PC-9 (cell line): ENCODE measurements at regions not wholly inside any gene's neighbourhood (a gene's known extent, or its start where the extent isn't known, plus 50 kb on each side); places are given as distances from the start of the nearest gene placed in this dataset.

ENCODE experiments used
- BruUV-seq: library from RNA; stranded (reverse); fragments of 400-500 nt; replicated peaks from 2 replicates; lab custom pipeline; 2021; lab: Mats Ljungman, UMichigan
- CTCF ChIA-PET: fragments of 300-600 bp; sonication (Branson Sonifier 250); formaldehyde crosslinking; loops from one replicate; lab custom pipeline; 2022; ENCODE audit warnings: antibody characterized with exemption; lab: Charles Lee
- POLR2A ChIA-PET: fragments of 300-600 bp; sonication (Branson Sonifier 250); formaldehyde crosslinking; loops from one replicate; lab custom pipeline; 2022; ENCODE audit warnings: antibody characterized with exemption; ENCODE audit not compliant: unreplicated experiment; lab: Charles Lee
- DNase-seq, 2 experiments: peaks; one replicate each; pipeline versions ENCODE4 v3.0.0 to v3.0.0-alpha.2; 2015 to 2022; ENCODE audit warnings: mixed read lengths in 1 of 2
- H2AFZ ChIP-seq: fragments of 200-600 bp; sonication (generic); 2 replicates; pipeline ENCODE4 v1.8.1; 2017; ENCODE audit warnings: antibody characterized with exemption
- H3F3A ChIP-seq: fragments of 200-600 bp; sonication (generic); 2 replicates; pipeline ENCODE4 v1.8.1; 2017; ENCODE audit warnings: antibody characterized with exemption, mild to moderate bottlenecking, low read depth; ENCODE audit not compliant: insufficient read depth
- H3K27ac ChIP-seq: fragments of 200-600 bp; sonication (generic); 2 replicates; pipeline ENCODE4 v1.6.1; 2016; ENCODE audit warnings: mixed run types
- H3K27me3 ChIP-seq: fragments of 200-600 bp; sonication (generic); 2 replicates; pipeline ENCODE4 v1.6.1; 2016; ENCODE audit warnings: low read depth, mixed run types; ENCODE audit not compliant: insufficient read depth
- H3K36me3 ChIP-seq: fragments of 200-600 bp; sonication (generic); 2 replicates; pipeline ENCODE4 v1.6.1; 2016; ENCODE audit warnings: low read depth, mixed run types
- H3K4me1 ChIP-seq: fragments of 200-600 bp; sonication (generic); replicated peaks from 2 replicates; pipeline ENCODE4 v1.6.1; 2016; ENCODE audit warnings: mixed run types; ENCODE audit not compliant: insufficient read depth
- H3K4me2 ChIP-seq: fragments of 200-600 bp; sonication (generic); 2 replicates; pipeline ENCODE4 v1.6.1; 2017; ENCODE audit warnings: mixed run types
- H3K4me3 ChIP-seq: fragments of 200-600 bp; sonication (generic); 2 replicates; pipeline ENCODE4 v1.6.1; 2016; ENCODE audit warnings: mixed run types
- H3K79me2 ChIP-seq: fragments of 200-600 bp; sonication (generic); 2 replicates; pipeline ENCODE4 v1.6.1; 2017; ENCODE audit warnings: low read depth, mixed run types
- H3K9me2 ChIP-seq: fragments of 200-600 bp; sonication (generic); 2 replicates; pipeline ENCODE4 v1.8.1; 2017; ENCODE audit warnings: mild to moderate bottlenecking; ENCODE audit not compliant: insufficient read depth
- H3K9me3 ChIP-seq: fragments of 200-600 bp; sonication (generic); 2 replicates; pipeline ENCODE4 v1.8.1; 2016; ENCODE audit warnings: low read depth; ENCODE audit not compliant: insufficient read depth
- H4K20me1 ChIP-seq: fragments of 200-600 bp; sonication (generic); 2 replicates; pipeline ENCODE4 v1.8.1; 2017; ENCODE audit not compliant: insufficient read depth
- EZH2 ChIP-seq: fragments of 200-600 bp; sonication (generic); IDR thresholded peaks from 2 replicates; pipeline ENCODE4 v1.8.0; 2017; ENCODE audit warnings: antibody characterized with exemption, low read depth
- intact Hi-C: fragments of 100-400 bp; cut with micrococcal nuclease; formaldehyde crosslinking; loops from one replicate; pipeline ENCODE4 v1.10.0; 2022; ENCODE audit not compliant: unreplicated experiment
- TF ChIP-seq, protein P1 (sequence below): fragments of 200-600 bp; sonication (generic); conservative IDR thresholded peaks from 2 replicates; pipeline ENCODE4 v1.6.1; 2017; ENCODE audit warnings: mixed run types, antibody characterized with exemption, mild to moderate bottlenecking, moderate library complexity

DNA sequence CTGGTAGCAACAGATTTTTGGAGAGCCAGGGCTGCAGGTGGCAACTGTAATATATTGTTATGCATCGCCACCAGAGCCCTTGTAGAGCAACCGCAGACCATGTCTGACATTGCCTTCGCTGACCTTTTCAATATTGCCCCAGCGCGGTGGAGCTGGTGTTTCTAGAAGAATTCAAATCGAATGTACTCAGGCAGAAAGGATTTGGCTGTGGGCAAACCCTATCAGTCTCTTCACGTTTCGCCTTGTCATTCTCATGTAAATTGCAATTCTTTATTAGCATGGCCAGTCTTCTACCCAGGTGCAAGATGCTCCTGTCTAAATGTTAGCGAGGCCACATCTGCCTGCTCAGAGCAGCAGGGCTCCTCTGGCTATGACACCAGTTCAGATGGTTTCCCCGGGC, 490.2 kb upstream of the AUTS2 start:
- BruUV-seq, result no TSS peak
- ChIA-PET POLR2A (no interaction called here), CTCF (no interaction called here)
- H4K20me1 ChIP-seq, result no peaks in the 10 kb centered on the region
- H3K9me2 ChIP-seq, result no peaks in the 10 kb centered on the region
- no peaks in the 10 kb centered on the region for H3K36me3 ChIP-seq
- DNase-seq, result no peak
- no peak overlapping the region for H2AFZ ChIP-seq
- TF ChIP-seq EZH2, result no peak
- TF ChIP-seq, protein P1, sequence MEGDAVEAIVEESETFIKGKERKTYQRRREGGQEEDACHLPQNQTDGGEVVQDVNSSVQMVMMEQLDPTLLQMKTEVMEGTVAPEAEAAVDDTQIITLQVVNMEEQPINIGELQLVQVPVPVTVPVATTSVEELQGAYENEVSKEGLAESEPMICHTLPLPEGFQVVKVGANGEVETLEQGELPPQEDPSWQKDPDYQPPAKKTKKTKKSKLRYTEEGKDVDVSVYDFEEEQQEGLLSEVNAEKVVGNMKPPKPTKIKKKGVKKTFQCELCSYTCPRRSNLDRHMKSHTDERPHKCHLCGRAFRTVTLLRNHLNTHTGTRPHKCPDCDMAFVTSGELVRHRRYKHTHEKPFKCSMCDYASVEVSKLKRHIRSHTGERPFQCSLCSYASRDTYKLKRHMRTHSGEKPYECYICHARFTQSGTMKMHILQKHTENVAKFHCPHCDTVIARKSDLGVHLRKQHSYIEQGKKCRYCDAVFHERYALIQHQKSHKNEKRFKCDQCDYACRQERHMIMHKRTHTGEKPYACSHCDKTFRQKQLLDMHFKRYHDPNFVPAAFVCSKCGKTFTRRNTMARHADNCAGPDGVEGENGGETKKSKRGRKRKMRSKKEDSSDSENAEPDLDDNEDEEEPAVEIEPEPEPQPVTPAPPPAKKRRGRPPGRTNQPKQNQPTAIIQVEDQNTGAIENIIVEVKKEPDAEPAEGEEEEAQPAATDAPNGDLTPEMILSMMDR, result no peak
- peaks cover 4% of the 10 kb centered on the region; the same call in 1 of the 2 replicates for H3K9me3 ChIP-seq
- H3K4me1 ChIP-seq, result peaks cover 33% of the 10 kb centered on the region
- intact Hi-C loops, result no loop called here
- H3F3A ChIP-seq, result peaks cover 6% of the 10 kb centered on the region; the same call in 1 of the 2 replicates
- H3K4me2 ChIP-seq, result no peak overlapping the region
- H3K4me3 ChIP-seq, result no peak overlapping the region
- H3K27me3 ChIP-seq, result no peaks in the 10 kb centered on the region
- H3K27ac ChIP-seq, result no peak overlapping the region
- no peaks in the 10 kb centered on the region for H3K79me2 ChIP-seq

DNA sequence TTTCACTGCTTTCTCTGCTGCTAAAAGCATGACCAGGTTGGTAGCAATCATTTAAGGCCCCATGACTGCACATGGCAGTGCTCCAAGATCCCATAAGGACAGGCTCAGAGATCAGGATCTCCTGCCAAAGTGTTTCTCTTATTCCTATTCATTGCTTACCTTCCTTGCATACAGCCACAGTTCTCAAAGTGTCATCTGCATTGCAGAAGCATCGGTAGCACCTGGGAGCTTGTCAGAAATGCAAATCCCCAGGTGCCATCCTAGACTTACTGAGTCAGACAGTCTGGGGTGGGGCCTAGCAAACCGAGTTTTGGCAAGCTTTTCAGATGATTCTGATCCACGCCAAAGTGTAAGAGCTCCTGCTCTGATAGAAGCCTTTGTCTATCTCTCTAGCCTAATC, 489.0 kb upstream of the AUTS2 start:
- peaks cover 7% of the 10 kb centered on the region; the same call in 1 of the 2 replicates for H3K9me3 ChIP-seq
- POLR2A ChIA-PET, result no interaction called here
- no peaks in the 10 kb centered on the region for H3K36me3 ChIP-seq
- H3K9me2 ChIP-seq, result no peaks in the 10 kb centered on the region
- no peak for DNase-seq
- H3K79me2 ChIP-seq, result no peaks in the 10 kb centered on the region
- no peak overlapping the region for H3K4me2 ChIP-seq
- peaks cover 7% of the 10 kb centered on the region; the same call in 1 of the 2 replicates for H3F3A ChIP-seq
- H3K4me3 ChIP-seq, result no peak overlapping the region
- no peak overlapping the region for H3K27ac ChIP-seq
- intact Hi-C loops, result no loop called here
- H3K27me3 ChIP-seq, result no peaks in the 10 kb centered on the region
- H4K20me1 ChIP-seq, result no peaks in the 10 kb centered on the region
- CTCF ChIA-PET, result no interaction called here
- TF ChIP-seq EZH2, result no peak
- no TSS peak for BruUV-seq
- H2AFZ ChIP-seq, result no peak overlapping the region
- H3K4me1 ChIP-seq, result peaks cover 32% of the 10 kb centered on the region

DNA sequence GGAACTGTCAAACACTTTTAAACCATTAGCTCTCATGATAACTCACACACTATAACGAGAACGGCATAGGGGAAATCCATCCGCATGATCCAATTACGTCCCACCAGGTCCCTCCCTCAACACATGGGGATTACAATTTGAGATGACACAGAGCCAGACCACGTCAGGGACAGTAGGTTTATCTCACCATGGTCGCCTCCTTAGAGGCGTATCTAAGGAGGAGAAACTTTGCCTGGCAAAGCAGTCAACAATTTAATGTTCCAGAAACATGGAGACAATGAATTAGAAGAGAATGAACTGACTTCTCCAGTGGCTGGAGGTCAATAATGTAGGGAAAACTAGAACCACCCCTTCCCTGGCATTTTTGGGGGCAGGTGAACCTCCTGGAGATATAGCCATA, 488.4 kb upstream of the AUTS2 start:
- Histone ChIP-seq H3K9me3 (peaks cover 5% of the 10 kb centered on the region; the same call in 1 of the 2 replicates), H3K9me2 (no peaks in the 10 kb centered on the region), H3K27ac (no peak overlapping the region), H3K4me2 (no peak overlapping the region), H4K20me1 (no peaks in the 10 kb centered on the region), H3K79me2 (no peaks in the 10 kb centered on the region), H3F3A (peaks cover 13% of the 10 kb centered on the region; the same call in 1 of the 2 replicates), H3K36me3 (no peaks in the 10 kb centered on the region), H2AFZ (no peak overlapping the region), H3K4me1 (peaks cover 26% of the 10 kb centered on the region), H3K4me3 (no peak overlapping the region), H3K27me3 (no peaks in the 10 kb centered on the region)
- BruUV-seq, result no TSS peak
- intact Hi-C loops, result no loop called here
- ChIA-PET POLR2A (no interaction called here), CTCF (no interaction called here)
- TF ChIP-seq, protein P1, result no peak
- no peak for TF ChIP-seq EZH2
- DNase-seq, result no peak

DNA sequence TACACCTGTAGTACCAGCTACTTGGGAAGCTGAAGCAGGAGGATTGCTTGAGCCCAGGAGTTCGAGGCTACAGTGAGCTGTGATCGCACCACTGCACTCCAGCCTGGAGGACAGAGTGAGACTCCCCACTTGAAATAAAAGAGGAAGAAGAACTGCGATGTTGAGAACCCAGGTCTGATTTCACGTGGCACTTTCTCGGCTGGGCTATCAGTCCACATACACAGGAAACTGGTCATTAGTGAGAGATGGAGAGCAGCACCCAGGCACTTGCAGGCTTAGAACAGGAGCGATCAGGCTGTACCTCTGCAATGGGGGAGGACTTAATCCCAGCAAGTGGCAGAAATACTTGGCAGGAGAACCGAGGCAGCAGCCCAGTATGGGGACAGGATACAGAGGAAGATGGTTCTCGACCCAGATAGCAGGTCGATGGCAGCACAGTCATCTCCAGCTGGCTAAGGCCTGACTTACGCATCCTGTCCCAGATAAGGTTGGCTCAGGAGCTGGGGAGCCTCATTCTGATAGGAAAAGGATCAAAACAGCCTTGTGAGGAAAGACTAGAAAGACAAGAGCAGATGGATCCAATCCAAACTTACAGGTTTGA, 487.7 kb upstream of the AUTS2 start:
- ChIA-PET CTCF (no interaction called here), POLR2A (no interaction called here)
- no peak overlapping the region for H2AFZ ChIP-seq
- no peak overlapping the region for H3K27ac ChIP-seq
- TF ChIP-seq, protein P1, result no peak
- TF ChIP-seq EZH2, result no peak
- no peaks in the 10 kb centered on the region for H3K36me3 ChIP-seq
- no peaks in the 10 kb centered on the region for H3K27me3 ChIP-seq
- peaks cover 19% of the 10 kb centered on the region for H3K4me1 ChIP-seq
- no peaks in the 10 kb centered on the region for H3K9me2 ChIP-seq
- intact Hi-C loops, result no loop called here
- H3K79me2 ChIP-seq, result no peaks in the 10 kb centered on the region
- no peak overlapping the region for H3K4me2 ChIP-seq
- no TSS peak for BruUV-seq
- H3F3A ChIP-seq, result peaks cover 13% of the 10 kb centered on the region; the same call in 1 of the 2 replicates
- H3K4me3 ChIP-seq, result no peak overlapping the region
- no peaks in the 10 kb centered on the region for H4K20me1 ChIP-seq
- no peak for DNase-seq
- H3K9me3 ChIP-seq, result peaks cover 5% of the 10 kb centered on the region; the same call in 1 of the 2 replicates
